ENCODE measurements at regions not wholly inside any gene's neighbourhood (a gene's known extent, or its start where the extent isn't known, plus 50 kb on each side); places are given as distances from the start of the nearest gene placed in this dataset.

DNA sequence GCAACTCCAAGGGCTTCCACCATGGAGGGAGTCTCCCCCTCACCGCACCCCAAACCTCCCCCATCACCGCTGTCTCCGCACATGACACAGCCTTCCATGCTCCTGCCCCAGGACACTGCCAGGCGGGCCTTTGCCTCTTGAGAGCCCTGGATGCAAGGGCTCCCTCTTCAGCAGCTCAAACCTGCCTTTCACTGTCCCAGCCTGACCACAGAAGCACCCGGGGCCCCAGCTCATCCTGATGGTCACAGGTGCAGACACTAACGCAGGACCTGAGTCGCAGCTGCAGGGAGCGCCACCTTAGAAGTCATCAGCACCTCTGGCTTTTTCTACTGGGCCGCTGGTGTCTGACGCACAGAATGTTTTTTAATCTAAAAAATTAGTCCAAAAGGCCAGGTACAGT lies 54.0 kb downstream of the SYNE3 start:
- TF ChIP-seq, protein P1, sequence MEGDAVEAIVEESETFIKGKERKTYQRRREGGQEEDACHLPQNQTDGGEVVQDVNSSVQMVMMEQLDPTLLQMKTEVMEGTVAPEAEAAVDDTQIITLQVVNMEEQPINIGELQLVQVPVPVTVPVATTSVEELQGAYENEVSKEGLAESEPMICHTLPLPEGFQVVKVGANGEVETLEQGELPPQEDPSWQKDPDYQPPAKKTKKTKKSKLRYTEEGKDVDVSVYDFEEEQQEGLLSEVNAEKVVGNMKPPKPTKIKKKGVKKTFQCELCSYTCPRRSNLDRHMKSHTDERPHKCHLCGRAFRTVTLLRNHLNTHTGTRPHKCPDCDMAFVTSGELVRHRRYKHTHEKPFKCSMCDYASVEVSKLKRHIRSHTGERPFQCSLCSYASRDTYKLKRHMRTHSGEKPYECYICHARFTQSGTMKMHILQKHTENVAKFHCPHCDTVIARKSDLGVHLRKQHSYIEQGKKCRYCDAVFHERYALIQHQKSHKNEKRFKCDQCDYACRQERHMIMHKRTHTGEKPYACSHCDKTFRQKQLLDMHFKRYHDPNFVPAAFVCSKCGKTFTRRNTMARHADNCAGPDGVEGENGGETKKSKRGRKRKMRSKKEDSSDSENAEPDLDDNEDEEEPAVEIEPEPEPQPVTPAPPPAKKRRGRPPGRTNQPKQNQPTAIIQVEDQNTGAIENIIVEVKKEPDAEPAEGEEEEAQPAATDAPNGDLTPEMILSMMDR (IDR thresholded peaks at IDR 0.05; ENCODE audit: poor library complexity): no peak
- TF ChIP-seq EZH2phosphoT487 (IDR thresholded peaks at IDR 0.05; ENCODE audit: low read depth, severe bottlenecking, unreplicated experiment) (no peak), EZH2 (IDR thresholded peaks at IDR 0.05; ENCODE audit: borderline replicate concordance) (no peak)
